ENCODE measurements at regions not wholly inside any gene's neighbourhood (a gene's known extent, or its start where the extent isn't known, plus 50 kb on each side); places are given as distances from the start of the nearest gene placed in this dataset.

- Histone ChIP-seq H3K4me3 (no peak overlapping the region), H3K27me3 (no peaks in the 10 kb centered on the region), H3K27ac (no peak overlapping the region), H3K4me1 (no peaks in the 10 kb centered on the region), H3K9me3 (no peaks in the 10 kb centered on the region), H3K36me3 (no peaks in the 10 kb centered on the region)
- intact Hi-C loops (cut with DNase I; ENCODE audit: low total_unique reads): no loop called here
- no peak for DNase-seq
- no peak for TF ChIP-seq CTCF (IDR thresholded peaks at IDR 0.05)
Observed at GRCh38 chr14:56056031-56056430, 62.2 kb upstream of the PELI2 start.

- Histone ChIP-seq H3K9me3 (no peaks in the 10 kb centered on the region), H3K27me3 (no peaks in the 10 kb centered on the region), H3K4me3 (no peak overlapping the region), H3K36me3 (no peaks in the 10 kb centered on the region), H3K27ac (no peak overlapping the region), H3K4me1 (no peaks in the 10 kb centered on the region)
- intact Hi-C loops (cut with DNase I; ENCODE audit: low total_unique reads): no loop called here
- no peak for DNase-seq
- TF ChIP-seq CTCF (IDR thresholded peaks at IDR 0.05) (no peak), POLR2A (IDR thresholded peaks at IDR 0.05) (no peak)
Observed at GRCh38 chr14:56057071-56057741, 61.0 kb upstream of the PELI2 start.

- DNase-seq: no peak
- Histone ChIP-seq H3K9me3 (no peaks in the 10 kb centered on the region), H3K4me3 (no peak overlapping the region), H3K27ac (no peak overlapping the region), H3K27me3 (no peaks in the 10 kb centered on the region), H3K36me3 (no peaks in the 10 kb centered on the region), H3K4me1 (no peaks in the 10 kb centered on the region)
- intact Hi-C loops (cut with DNase I; ENCODE audit: low total_unique reads): no loop called here
- TF ChIP-seq CTCF (IDR thresholded peaks at IDR 0.05) (no peak), POLR2A (IDR thresholded peaks at IDR 0.05) (no peak)
Observed at GRCh38 chr14:56057767-56058166, 60.4 kb upstream of the PELI2 start.

- no peaks in the 10 kb centered on the region for H3K27me3 ChIP-seq
- H3K4me3 ChIP-seq: no peak overlapping the region
- H3K36me3 ChIP-seq: no peaks in the 10 kb centered on the region
- no peaks in the 10 kb centered on the region for H3K9me3 ChIP-seq
- intact Hi-C loops (cut with DNase I; ENCODE audit: low total_unique reads): no loop called here
- no peak overlapping the region for H3K27ac ChIP-seq
- TF ChIP-seq POLR2A (IDR thresholded peaks at IDR 0.05): no peak
- no peak for TF ChIP-seq CTCF (IDR thresholded peaks at IDR 0.05)
- H3K4me1 ChIP-seq: no peaks in the 10 kb centered on the region
- DNase-seq: no peak
Observed at GRCh38 chr14:56059054-56059453, 59.2 kb upstream of the PELI2 start.

GRCh38 chr14:56061051-56061450 lies 57.2 kb upstream of the PELI2 start:
- Histone ChIP-seq H3K36me3 (no peaks in the 10 kb centered on the region), H3K9me3 (no peaks in the 10 kb centered on the region), H3K4me1 (no peaks in the 10 kb centered on the region), H3K27me3 (no peaks in the 10 kb centered on the region), H3K27ac (no peak overlapping the region), H3K4me3 (no peak overlapping the region)
- DNase-seq: no peak
- TF ChIP-seq POLR2A (IDR thresholded peaks at IDR 0.05) (no peak), CTCF (IDR thresholded peaks at IDR 0.05) (no peak)
- intact Hi-C loops (cut with DNase I; ENCODE audit: low total_unique reads): no loop called here

All from uterus (tissue), 3 donors.